Thyroid gland (tissue), 4 donors: ENCODE measurements at regions not wholly inside any gene's neighbourhood (a gene's known extent, or its start where the extent isn't known, plus 50 kb on each side); places are given as distances from the start of the nearest gene placed in this dataset.

Experiments used
- POLR2A ChIP-seq, 2 donors: fragments of 450-650 bp; IDR thresholded peaks; one replicate each; pipeline ENCODE4 v1.6.1; 2017; ENCODE audit warnings: antibody characterized with exemption in 2 of 2, mild to moderate bottlenecking in 2 of 2, moderate library complexity in 1 of 2
- TF ChIP-seq, protein P1 (sequence below), 6 experiments: fragments of 200-600 bp in 3 of 6; fragments of 450-650 bp in 3 of 6; sonication (generic) in 3 of 6; IDR thresholded peaks; one replicate each; pipeline ENCODE4 v1.5.1; 2016 to 2019; ENCODE audit warnings: antibody characterized with exemption in 6 of 6, mild to moderate bottlenecking in 2 of 6, inconsistent platforms in 1 of 6, moderate library complexity in 1 of 6

- TF ChIP-seq, protein P1, sequence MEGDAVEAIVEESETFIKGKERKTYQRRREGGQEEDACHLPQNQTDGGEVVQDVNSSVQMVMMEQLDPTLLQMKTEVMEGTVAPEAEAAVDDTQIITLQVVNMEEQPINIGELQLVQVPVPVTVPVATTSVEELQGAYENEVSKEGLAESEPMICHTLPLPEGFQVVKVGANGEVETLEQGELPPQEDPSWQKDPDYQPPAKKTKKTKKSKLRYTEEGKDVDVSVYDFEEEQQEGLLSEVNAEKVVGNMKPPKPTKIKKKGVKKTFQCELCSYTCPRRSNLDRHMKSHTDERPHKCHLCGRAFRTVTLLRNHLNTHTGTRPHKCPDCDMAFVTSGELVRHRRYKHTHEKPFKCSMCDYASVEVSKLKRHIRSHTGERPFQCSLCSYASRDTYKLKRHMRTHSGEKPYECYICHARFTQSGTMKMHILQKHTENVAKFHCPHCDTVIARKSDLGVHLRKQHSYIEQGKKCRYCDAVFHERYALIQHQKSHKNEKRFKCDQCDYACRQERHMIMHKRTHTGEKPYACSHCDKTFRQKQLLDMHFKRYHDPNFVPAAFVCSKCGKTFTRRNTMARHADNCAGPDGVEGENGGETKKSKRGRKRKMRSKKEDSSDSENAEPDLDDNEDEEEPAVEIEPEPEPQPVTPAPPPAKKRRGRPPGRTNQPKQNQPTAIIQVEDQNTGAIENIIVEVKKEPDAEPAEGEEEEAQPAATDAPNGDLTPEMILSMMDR (IDR thresholded peaks at IDR 0.05): no peak
- no peak for TF ChIP-seq POLR2A (IDR thresholded peaks at IDR 0.05)
These were observed 99.5 kb upstream of the ALDH1B1 start for GRCh38 chr9:38293022-38293421.
